ENCODE measurements at regions not wholly inside any gene's neighbourhood (a gene's known extent, or its start where the extent isn't known, plus 50 kb on each side); places are given as distances from the start of the nearest gene placed in this dataset.

GRCh38 chr4:123896446-123897071, 500.0 kb downstream of the SPRY1 start:
- TF ChIP-seq CTCF (IDR thresholded peaks at IDR 0.05), result no peak
- no peak for TF ChIP-seq POLR2A (IDR thresholded peaks at IDR 0.05)
